ENCODE measurements at regions not wholly inside any gene's neighbourhood (a gene's known extent, or its start where the extent isn't known, plus 50 kb on each side); places are given as distances from the start of the nearest gene placed in this dataset.

- no peak for TF ChIP-seq POLR2A (IDR thresholded peaks at IDR 0.05; ENCODE audit: low read depth, low read length)
- no peak for TF ChIP-seq POLR2AphosphoS5 (IDR thresholded peaks at IDR 0.05; ENCODE audit: low read depth, low read length)
- TF ChIP-seq SPI1 (IDR thresholded peaks at IDR 0.05; ENCODE audit: low read depth, low read length): no peak
- no peak for TF ChIP-seq TAF1 (IDR thresholded peaks at IDR 0.05; ENCODE audit: low read depth, low read length)
- TF ChIP-seq POU2F2 (IDR thresholded peaks at IDR 0.05; ENCODE audit: low read depth, low read length): no peak
Observed at GRCh38 chr2:217004656-217005055, 144.8 kb upstream of the TNP1 start.
